ENCODE measurements at regions not wholly inside any gene's neighbourhood (a gene's known extent, or its start where the extent isn't known, plus 50 kb on each side); places are given as distances from the start of the nearest gene placed in this dataset.

- TF ChIP-seq CTCF (IDR thresholded peaks at IDR 0.05): no peak
- TF ChIP-seq POLR2A (IDR thresholded peaks at IDR 0.05): no peak
Observed at GRCh38 chr17:69625474-69625873, 211.0 kb downstream of the MAP2K6 start.
